ENCODE measurements at regions not wholly inside any gene's neighbourhood (a gene's known extent, or its start where the extent isn't known, plus 50 kb on each side); places are given as distances from the start of the nearest gene placed in this dataset.

- no peak for TF ChIP-seq CTCF (IDR thresholded peaks at IDR 0.05)
- TF ChIP-seq REST (IDR thresholded peaks at IDR 0.05; ENCODE audit: insufficient read depth in 1 of 2, low read depth in 2 of 2, low read length in 1 of 2): no peak
- TF ChIP-seq POLR2AphosphoS5 (IDR thresholded peaks at IDR 0.05; ENCODE audit: low read depth, low read length): no peak
- no peak for TF ChIP-seq TCF7L2 (IDR thresholded peaks at IDR 0.05; ENCODE audit: low read depth, low read length)
- no peak for TF ChIP-seq SIN3A (IDR thresholded peaks at IDR 0.05; ENCODE audit: borderline replicate concordance, insufficient read depth, low read depth, low read length)
Measured at GRCh38 chr11:116055064-116055463, 550.8 kb upstream of the CADM1 start.
